ENCODE measurements at regions not wholly inside any gene's neighbourhood (a gene's known extent, or its start where the extent isn't known, plus 50 kb on each side); places are given as distances from the start of the nearest gene placed in this dataset.

DNA sequence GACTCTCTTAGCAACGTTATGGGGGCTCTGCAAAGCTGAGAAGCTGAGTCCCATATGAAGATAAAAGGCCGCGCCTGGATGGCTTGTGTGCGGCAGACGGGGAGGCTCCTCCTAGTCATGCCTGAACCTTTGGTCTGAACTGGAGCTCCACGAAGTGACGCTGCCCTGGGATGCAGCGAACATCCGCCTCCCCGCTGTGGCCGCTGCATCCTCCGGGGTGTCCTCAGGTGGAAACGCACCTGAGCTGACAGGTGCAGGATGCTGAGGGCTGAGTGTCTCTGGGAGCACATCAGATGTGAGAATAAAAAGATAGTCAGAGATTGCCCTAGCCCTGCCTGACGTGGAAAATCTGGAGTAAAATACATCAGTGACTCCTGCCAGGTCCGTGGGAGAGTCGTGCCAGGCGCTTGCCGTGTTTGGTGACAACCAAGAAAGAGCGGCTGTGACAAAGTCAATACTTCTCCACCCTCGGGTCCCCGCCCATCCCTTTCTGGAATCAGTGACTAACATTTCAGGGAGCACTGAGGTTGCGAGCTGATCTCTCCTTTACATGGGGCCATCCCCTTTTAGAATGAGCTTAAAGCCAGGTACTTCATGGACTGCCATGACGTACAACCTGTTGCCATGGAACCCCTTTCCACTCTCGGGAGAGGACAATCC is 162.8 kb upstream of the AFDN start:
- TF ChIP-seq, protein P1, sequence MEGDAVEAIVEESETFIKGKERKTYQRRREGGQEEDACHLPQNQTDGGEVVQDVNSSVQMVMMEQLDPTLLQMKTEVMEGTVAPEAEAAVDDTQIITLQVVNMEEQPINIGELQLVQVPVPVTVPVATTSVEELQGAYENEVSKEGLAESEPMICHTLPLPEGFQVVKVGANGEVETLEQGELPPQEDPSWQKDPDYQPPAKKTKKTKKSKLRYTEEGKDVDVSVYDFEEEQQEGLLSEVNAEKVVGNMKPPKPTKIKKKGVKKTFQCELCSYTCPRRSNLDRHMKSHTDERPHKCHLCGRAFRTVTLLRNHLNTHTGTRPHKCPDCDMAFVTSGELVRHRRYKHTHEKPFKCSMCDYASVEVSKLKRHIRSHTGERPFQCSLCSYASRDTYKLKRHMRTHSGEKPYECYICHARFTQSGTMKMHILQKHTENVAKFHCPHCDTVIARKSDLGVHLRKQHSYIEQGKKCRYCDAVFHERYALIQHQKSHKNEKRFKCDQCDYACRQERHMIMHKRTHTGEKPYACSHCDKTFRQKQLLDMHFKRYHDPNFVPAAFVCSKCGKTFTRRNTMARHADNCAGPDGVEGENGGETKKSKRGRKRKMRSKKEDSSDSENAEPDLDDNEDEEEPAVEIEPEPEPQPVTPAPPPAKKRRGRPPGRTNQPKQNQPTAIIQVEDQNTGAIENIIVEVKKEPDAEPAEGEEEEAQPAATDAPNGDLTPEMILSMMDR (IDR thresholded peaks at IDR 0.05): no peak
- no peak for TF ChIP-seq CEBPB (IDR thresholded peaks at IDR 0.05)
- no peak for TF ChIP-seq RAD21 (conservative IDR thresholded peaks at IDR 0.05 in 1 of 2, IDR thresholded peaks at IDR 0.05 in 1 of 2)
- TF ChIP-seq, protein P2, sequence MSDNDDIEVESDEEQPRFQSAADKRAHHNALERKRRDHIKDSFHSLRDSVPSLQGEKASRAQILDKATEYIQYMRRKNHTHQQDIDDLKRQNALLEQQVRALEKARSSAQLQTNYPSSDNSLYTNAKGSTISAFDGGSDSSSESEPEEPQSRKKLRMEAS (IDR thresholded peaks at IDR 0.05): no peak
- no peak for TF ChIP-seq RFX5 (IDR thresholded peaks at IDR 0.05)
- no peak for TF ChIP-seq MYC (IDR thresholded peaks at IDR 0.05; ENCODE audit: borderline replicate concordance, low read length)
- TF ChIP-seq TP53 (CRISPR knock-in tag; IDR thresholded peaks at IDR 0.05): no peak
- TF ChIP-seq, protein P3, sequence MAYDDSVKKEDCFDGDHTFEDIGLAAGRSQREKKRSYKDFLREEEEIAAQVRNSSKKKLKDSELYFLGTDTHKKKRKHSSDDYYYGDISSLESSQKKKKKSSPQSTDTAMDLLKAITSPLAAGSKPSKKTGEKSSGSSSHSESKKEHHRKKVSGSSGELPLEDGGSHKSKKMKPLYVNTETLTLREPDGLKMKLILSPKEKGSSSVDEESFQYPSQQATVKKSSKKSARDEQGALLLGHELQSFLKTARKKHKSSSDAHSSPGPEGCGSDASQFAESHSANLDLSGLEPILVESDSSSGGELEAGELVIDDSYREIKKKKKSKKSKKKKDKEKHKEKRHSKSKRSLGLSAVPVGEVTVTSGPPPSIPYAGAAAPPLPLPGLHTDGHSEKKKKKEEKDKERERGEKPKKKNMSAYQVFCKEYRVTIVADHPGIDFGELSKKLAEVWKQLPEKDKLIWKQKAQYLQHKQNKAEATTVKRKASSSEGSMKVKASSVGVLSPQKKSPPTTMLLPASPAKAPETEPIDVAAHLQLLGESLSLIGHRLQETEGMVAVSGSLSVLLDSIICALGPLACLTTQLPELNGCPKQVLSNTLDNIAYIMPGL (CRISPR knock-in tag; IDR thresholded peaks at IDR 0.05; ENCODE audit: borderline replicate concordance): no peak
